ENCODE measurements at regions not wholly inside any gene's neighbourhood (a gene's known extent, or its start where the extent isn't known, plus 50 kb on each side); places are given as distances from the start of the nearest gene placed in this dataset.
"Not testable (repeated sequence)": the region's sequence is repeated elsewhere in the genome, so short reads cannot be mapped to it uniquely, and the experiment has no call there.

- H3K36me3 ChIP-seq (ENCODE audit: control insufficient read depth in 3 of 3, insufficient read depth in 2 of 3, low read depth in 1 of 3, low read length in 3 of 3): no peaks in the 10 kb centered on the region
- no peaks in the 10 kb centered on the region for H3K4me1 ChIP-seq (ENCODE audit: control insufficient read depth in 3 of 3, insufficient read depth in 2 of 3, low read depth in 1 of 3, low read length in 2 of 3)
- DNase-seq: no peak
- peaks cover 0 to 2% (median 0%) of the 10 kb centered on the region in 3 donors for H3K27me3 ChIP-seq (ENCODE audit: control insufficient read depth in 3 of 3, insufficient read depth in 3 of 3, low read length in 3 of 3)
- H3K27ac ChIP-seq (ENCODE audit: low read depth in 1 of 3, low read length in 2 of 3): no peak overlapping the region
- no peaks in the 10 kb centered on the region for H3K9me3 ChIP-seq (ENCODE audit: control insufficient read depth in 2 of 2, insufficient read depth in 1 of 2, low read depth in 1 of 2, low read length in 1 of 2)
- no peak for FAIRE-seq
- H3K4me3 ChIP-seq (ENCODE audit: low read depth in 1 of 3, low read length in 3 of 3): no peak overlapping the region
Measured at GRCh38 chr1:38151399-38151798, 104.8 kb upstream of the POU3F1 start.

- not testable (repeated sequence) for H3K4me3 ChIP-seq (ENCODE audit: low read depth in 1 of 3, low read length in 3 of 3); H3K36me3 ChIP-seq (ENCODE audit: control insufficient read depth in 3 of 3, insufficient read depth in 2 of 3, low read depth in 1 of 3, low read length in 3 of 3); H3K4me1 ChIP-seq (ENCODE audit: control insufficient read depth in 3 of 3, insufficient read depth in 2 of 3, low read depth in 1 of 3, low read length in 2 of 3); H3K9me3 ChIP-seq (ENCODE audit: control insufficient read depth in 2 of 2, insufficient read depth in 1 of 2, low read depth in 1 of 2, low read length in 1 of 2); FAIRE-seq; DNase-seq; H3K27ac ChIP-seq (ENCODE audit: low read depth in 1 of 3, low read length in 2 of 3); H3K27me3 ChIP-seq (ENCODE audit: control insufficient read depth in 3 of 3, insufficient read depth in 3 of 3, low read length in 3 of 3)
- whole genome bisulfite sequencing, 3 donors: 69 to 81% (median 75%) methylated on average over 2 of the region's 2 CpGs
Measured at GRCh38 chr1:38146079-38146478, 99.5 kb upstream of the POU3F1 start.

GRCh38 chr1:38142606-38143005, 96.0 kb upstream of the POU3F1 start:
- DNase-seq (peak in 1 of 2 donors; percentile 11), FAIRE-seq (no peak)
- Histone ChIP-seq H3K27me3 (ENCODE audit: control insufficient read depth in 3 of 3, insufficient read depth in 3 of 3, low read length in 3 of 3) (peaks cover 4 to 32% (median 6%) of the 10 kb centered on the region in 3 donors), H3K4me3 (ENCODE audit: low read depth in 1 of 3, low read length in 3 of 3) (no peak overlapping the region), H3K27ac (ENCODE audit: low read depth in 1 of 3, low read length in 2 of 3) (no peak overlapping the region), H3K9me3 (ENCODE audit: control insufficient read depth in 2 of 2, insufficient read depth in 1 of 2, low read depth in 1 of 2, low read length in 1 of 2) (no peaks in the 10 kb centered on the region), H3K36me3 (ENCODE audit: control insufficient read depth in 3 of 3, insufficient read depth in 2 of 3, low read depth in 1 of 3, low read length in 3 of 3) (no peaks in the 10 kb centered on the region), H3K4me1 (ENCODE audit: control insufficient read depth in 3 of 3, insufficient read depth in 2 of 3, low read depth in 1 of 3, low read length in 2 of 3) (no peaks in the 10 kb centered on the region)
- WGBS, 3 donors: 13 to 64% (median 39%) methylated on average over 2 of the region's 2 CpGs

GRCh38 chr1:38141483-38141882, 94.9 kb upstream of the POU3F1 start:
- no peak overlapping the region for H3K4me3 ChIP-seq (ENCODE audit: low read depth in 1 of 3, low read length in 3 of 3)
- FAIRE-seq (no peak), DNase-seq (no peak)
- peaks cover 10 to 44% (median 11%) of the 10 kb centered on the region in 3 donors for H3K27me3 ChIP-seq (ENCODE audit: control insufficient read depth in 3 of 3, insufficient read depth in 3 of 3, low read length in 3 of 3)
- H3K4me1 ChIP-seq (ENCODE audit: control insufficient read depth in 3 of 3, insufficient read depth in 2 of 3, low read depth in 1 of 3, low read length in 2 of 3): no peaks in the 10 kb centered on the region
- no peaks in the 10 kb centered on the region for H3K36me3 ChIP-seq (ENCODE audit: control insufficient read depth in 3 of 3, insufficient read depth in 2 of 3, low read depth in 1 of 3, low read length in 3 of 3)
- H3K27ac ChIP-seq (ENCODE audit: low read depth in 1 of 3, low read length in 2 of 3): no peak overlapping the region
- WGBS, 3 donors: 53 to 65% (median 64%) methylated on average over 3 of the region's 3 CpGs
- H3K9me3 ChIP-seq (ENCODE audit: control insufficient read depth in 2 of 2, insufficient read depth in 1 of 2, low read depth in 1 of 2, low read length in 1 of 2): no peaks in the 10 kb centered on the region

- FAIRE-seq: no peak
- H3K27me3 ChIP-seq (ENCODE audit: control insufficient read depth in 3 of 3, insufficient read depth in 3 of 3, low read length in 3 of 3): peaks cover 10 to 59% (median 13%) of the 10 kb centered on the region in 3 donors
- 20 to 26% (median 24%) methylated on average over 15 of the region's 15 CpGs for WGBS, 3 donors
Measured at GRCh38 chr1:38139738-38140487, 93.3 kb upstream of the POU3F1 start.

GRCh38 chr1:38138498-38139233, 92.1 kb upstream of the POU3F1 start:
- H3K36me3 ChIP-seq (ENCODE audit: control insufficient read depth in 3 of 3, insufficient read depth in 2 of 3, low read depth in 1 of 3, low read length in 3 of 3): no peaks in the 10 kb centered on the region
- no peak for FAIRE-seq
- peak in 1 of 2 donors; percentile 50 for DNase-seq
- no peaks in the 10 kb centered on the region for H3K4me1 ChIP-seq (ENCODE audit: control insufficient read depth in 3 of 3, insufficient read depth in 2 of 3, low read depth in 1 of 3, low read length in 2 of 3)
- H3K27me3 ChIP-seq (ENCODE audit: control insufficient read depth in 3 of 3, insufficient read depth in 3 of 3, low read length in 3 of 3): peaks cover 13 to 69% (median 13%) of the 10 kb centered on the region in 3 donors
- no peak overlapping the region for H3K27ac ChIP-seq (ENCODE audit: low read depth in 1 of 3, low read length in 2 of 3)
- H3K9me3 ChIP-seq (ENCODE audit: control insufficient read depth in 2 of 2, insufficient read depth in 1 of 2, low read depth in 1 of 2, low read length in 1 of 2): no peaks in the 10 kb centered on the region
- WGBS, 3 donors: 16 to 33% (median 33%) methylated on average over 6 of the region's 6 CpGs
- no peak overlapping the region for H3K4me3 ChIP-seq (ENCODE audit: low read depth in 1 of 3, low read length in 3 of 3)

More at GRCh38 chr1:38139738-38140487, 93.3 kb upstream of the POU3F1 start:
- H3K4me3 ChIP-seq (ENCODE audit: low read depth in 1 of 3, low read length in 3 of 3): no peak overlapping the region
- H3K9me3 ChIP-seq (ENCODE audit: control insufficient read depth in 2 of 2, insufficient read depth in 1 of 2, low read depth in 1 of 2, low read length in 1 of 2): no peaks in the 10 kb centered on the region
- DNase-seq: no peak
- no peaks in the 10 kb centered on the region for H3K36me3 ChIP-seq (ENCODE audit: control insufficient read depth in 3 of 3, insufficient read depth in 2 of 3, low read depth in 1 of 3, low read length in 3 of 3)
- no peaks in the 10 kb centered on the region for H3K4me1 ChIP-seq (ENCODE audit: control insufficient read depth in 3 of 3, insufficient read depth in 2 of 3, low read depth in 1 of 3, low read length in 2 of 3)
- no peak overlapping the region for H3K27ac ChIP-seq (ENCODE audit: low read depth in 1 of 3, low read length in 2 of 3)

GRCh38 chr1:38137164-38137563, 90.6 kb upstream of the POU3F1 start:
- Histone ChIP-seq H3K27me3 (ENCODE audit: control insufficient read depth in 3 of 3, insufficient read depth in 3 of 3, low read length in 3 of 3) (peaks cover 13 to 71% (median 19%) of the 10 kb centered on the region in 3 donors), H3K27ac (ENCODE audit: low read depth in 1 of 3, low read length in 2 of 3) (no peak overlapping the region), H3K4me3 (ENCODE audit: low read depth in 1 of 3, low read length in 3 of 3) (no peak overlapping the region), H3K9me3 (ENCODE audit: control insufficient read depth in 2 of 2, insufficient read depth in 1 of 2, low read depth in 1 of 2, low read length in 1 of 2) (no peaks in the 10 kb centered on the region), H3K4me1 (ENCODE audit: control insufficient read depth in 3 of 3, insufficient read depth in 2 of 3, low read depth in 1 of 3, low read length in 2 of 3) (no peaks in the 10 kb centered on the region), H3K36me3 (ENCODE audit: control insufficient read depth in 3 of 3, insufficient read depth in 2 of 3, low read depth in 1 of 3, low read length in 3 of 3) (no peaks in the 10 kb centered on the region)
- DNase-seq (no peak), FAIRE-seq (no peak)
- WGBS, 3 donors: 70 to 89% (median 73%) methylated on average over 3 of the region's 3 CpGs

GRCh38 chr1:38135625-38136414, 89.2 kb upstream of the POU3F1 start:
- Histone ChIP-seq H3K9me3 (ENCODE audit: control insufficient read depth in 2 of 2, insufficient read depth in 1 of 2, low read depth in 1 of 2, low read length in 1 of 2) (no peaks in the 10 kb centered on the region), H3K4me1 (ENCODE audit: control insufficient read depth in 3 of 3, insufficient read depth in 2 of 3, low read depth in 1 of 3, low read length in 2 of 3) (no peaks in the 10 kb centered on the region), H3K27ac (ENCODE audit: low read depth in 1 of 3, low read length in 2 of 3) (no peak overlapping the region), H3K4me3 (ENCODE audit: low read depth in 1 of 3, low read length in 3 of 3) (no peak overlapping the region), H3K36me3 (ENCODE audit: control insufficient read depth in 3 of 3, insufficient read depth in 2 of 3, low read depth in 1 of 3, low read length in 3 of 3) (no peaks in the 10 kb centered on the region), H3K27me3 (ENCODE audit: control insufficient read depth in 3 of 3, insufficient read depth in 3 of 3, low read length in 3 of 3) (peaks cover 13 to 66% (median 19%) of the 10 kb centered on the region in 3 donors)
- WGBS, 3 donors: 28 to 44% (median 30%) methylated on average over 24 of the region's 24 CpGs
- DNase-seq (no peak), FAIRE-seq (no peak)

All from small intestine (tissue), 7 donors.